C4-2B (cell line): ENCODE measurements at regions not wholly inside any gene's neighbourhood (a gene's known extent, or its start where the extent isn't known, plus 50 kb on each side); places are given as distances from the start of the nearest gene placed in this dataset.

Experiments
- CTCF ChIP-seq: fragments of 450-650 bp; conservative IDR thresholded peaks from 2 replicates; pipeline ENCODE4 v1.5.1; 2017; ENCODE audit warnings: mild to moderate bottlenecking
- ZFX ChIP-seq: fragments of 450-650 bp; IDR thresholded peaks from 2 replicates; pipeline ENCODE4 v1.6.1; 2017

- TF ChIP-seq CTCF (no peak), ZFX (no peak)
Measured at GRCh38 chr4:89411539-89412309, 104.1 kb upstream of the GPRIN3 start.
